ENCODE measurements at regions not wholly inside any gene's neighbourhood (a gene's known extent, or its start where the extent isn't known, plus 50 kb on each side); places are given as distances from the start of the nearest gene placed in this dataset.

- Histone ChIP-seq H2AFZ (ENCODE audit: low read length) (no peak overlapping the region), H3K9ac (ENCODE audit: low read length) (no peak overlapping the region), H3K4me3 (ENCODE audit: low read length) (no peak overlapping the region), H3K27me3 (ENCODE audit: low read length) (peaks cover 25% of the 10 kb centered on the region), H4K20me1 (ENCODE audit: low read length) (no peaks in the 10 kb centered on the region), H3K4me2 (ENCODE audit: low read length) (no peak overlapping the region), H3K4me1 (ENCODE audit: insufficient read depth, low read length) (peaks cover 1% of the 10 kb centered on the region; the same call in 1 of the 2 replicates), H3K79me2 (ENCODE audit: low read length) (no peaks in the 10 kb centered on the region), H3K36me3 (ENCODE audit: low read depth, low read length) (no peaks in the 10 kb centered on the region), H3K27ac (ENCODE audit: low read length) (no peak overlapping the region), H3K9me2 (replicated peaks; ENCODE audit: low read length) (no peaks in the 10 kb centered on the region), H3K9me3 (ENCODE audit: low read length) (no peaks in the 10 kb centered on the region), H3F3A (ENCODE audit: low read length, unreplicated experiment) (no peaks in the 10 kb centered on the region)
- ATAC-seq: no peak
- TF ChIP-seq, protein P1, sequence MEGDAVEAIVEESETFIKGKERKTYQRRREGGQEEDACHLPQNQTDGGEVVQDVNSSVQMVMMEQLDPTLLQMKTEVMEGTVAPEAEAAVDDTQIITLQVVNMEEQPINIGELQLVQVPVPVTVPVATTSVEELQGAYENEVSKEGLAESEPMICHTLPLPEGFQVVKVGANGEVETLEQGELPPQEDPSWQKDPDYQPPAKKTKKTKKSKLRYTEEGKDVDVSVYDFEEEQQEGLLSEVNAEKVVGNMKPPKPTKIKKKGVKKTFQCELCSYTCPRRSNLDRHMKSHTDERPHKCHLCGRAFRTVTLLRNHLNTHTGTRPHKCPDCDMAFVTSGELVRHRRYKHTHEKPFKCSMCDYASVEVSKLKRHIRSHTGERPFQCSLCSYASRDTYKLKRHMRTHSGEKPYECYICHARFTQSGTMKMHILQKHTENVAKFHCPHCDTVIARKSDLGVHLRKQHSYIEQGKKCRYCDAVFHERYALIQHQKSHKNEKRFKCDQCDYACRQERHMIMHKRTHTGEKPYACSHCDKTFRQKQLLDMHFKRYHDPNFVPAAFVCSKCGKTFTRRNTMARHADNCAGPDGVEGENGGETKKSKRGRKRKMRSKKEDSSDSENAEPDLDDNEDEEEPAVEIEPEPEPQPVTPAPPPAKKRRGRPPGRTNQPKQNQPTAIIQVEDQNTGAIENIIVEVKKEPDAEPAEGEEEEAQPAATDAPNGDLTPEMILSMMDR (conservative IDR thresholded peaks at IDR 0.05; ENCODE audit: low read depth, low read length): no peak
- TF ChIP-seq EZH2phosphoT487 (IDR thresholded peaks at IDR 0.05; ENCODE audit: borderline replicate concordance, low read length) (no peak), EZH2 (IDR thresholded peaks at IDR 0.05; ENCODE audit: low read length, unreplicated experiment) (no peak)
- DNase-seq: no peak
- intact Hi-C loops (cut with micrococcal nuclease): no loop called here
- ChIA-PET CTCF (no interaction called here), POLR2A (ENCODE audit: unreplicated experiment) (no interaction called here)
- BruUV-seq (replicated peaks): no TSS peak
These were observed 86.4 kb upstream of the DHRSX start for GRCh38 chrX:2587146-2587545.

DNA sequence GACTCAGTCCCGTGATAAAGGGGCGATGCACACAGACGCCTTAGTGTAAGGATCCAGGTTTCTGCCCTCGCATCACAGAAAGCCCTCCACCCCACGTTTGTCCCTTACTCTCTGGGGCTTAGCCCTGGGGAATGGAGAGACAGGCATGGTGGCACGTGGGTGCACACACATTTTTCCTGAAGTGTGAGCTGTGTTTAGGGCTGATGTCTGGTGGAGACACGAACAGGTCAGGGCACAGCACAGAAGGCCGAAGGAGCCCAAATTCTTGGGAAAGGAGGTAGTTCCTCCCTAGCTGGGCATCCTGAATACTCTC, 84.3 kb upstream of the DHRSX start:
- H3K36me3 ChIP-seq (ENCODE audit: low read depth, low read length): no peaks in the 10 kb centered on the region
- no peak for DNase-seq
- no peak overlapping the region for H3K9ac ChIP-seq (ENCODE audit: low read length)
- no peaks in the 10 kb centered on the region for H3F3A ChIP-seq (ENCODE audit: low read length, unreplicated experiment)
- CTCF ChIA-PET: no interaction called here
- H3K4me1 ChIP-seq (ENCODE audit: insufficient read depth, low read length): no peaks in the 10 kb centered on the region
- no peaks in the 10 kb centered on the region for H3K9me3 ChIP-seq (ENCODE audit: low read length)
- TF ChIP-seq EZH2phosphoT487 (IDR thresholded peaks at IDR 0.05; ENCODE audit: borderline replicate concordance, low read length) (no peak), EZH2 (IDR thresholded peaks at IDR 0.05; ENCODE audit: low read length, unreplicated experiment) (no peak)
- TF ChIP-seq, protein P1 (conservative IDR thresholded peaks at IDR 0.05; ENCODE audit: low read depth, low read length): no peak
- BruUV-seq (replicated peaks): no TSS peak
- no peak overlapping the region for H3K27ac ChIP-seq (ENCODE audit: low read length)
- H3K4me3 ChIP-seq (ENCODE audit: low read length): no peak overlapping the region
- no peak overlapping the region for H3K4me2 ChIP-seq (ENCODE audit: low read length)
- H3K9me2 ChIP-seq (replicated peaks; ENCODE audit: low read length): no peaks in the 10 kb centered on the region
- intact Hi-C loops (cut with micrococcal nuclease): no loop called here
- no peaks in the 10 kb centered on the region for H3K79me2 ChIP-seq (ENCODE audit: low read length)
- H3K27me3 ChIP-seq (ENCODE audit: low read length): peaks cover 32% of the 10 kb centered on the region
- no peaks in the 10 kb centered on the region for H4K20me1 ChIP-seq (ENCODE audit: low read length)
- no peak for ATAC-seq
- POLR2A ChIA-PET (ENCODE audit: unreplicated experiment): no interaction called here
- no peak overlapping the region for H2AFZ ChIP-seq (ENCODE audit: low read length)

- Histone ChIP-seq H3K4me2 (ENCODE audit: low read length) (no peak overlapping the region), H3K9ac (ENCODE audit: low read length) (no peak overlapping the region), H3K36me3 (ENCODE audit: low read depth, low read length) (no peaks in the 10 kb centered on the region), H3K27ac (ENCODE audit: low read length) (no peak overlapping the region), H3K9me3 (ENCODE audit: low read length) (no peaks in the 10 kb centered on the region), H3K79me2 (ENCODE audit: low read length) (no peaks in the 10 kb centered on the region), H3F3A (ENCODE audit: low read length, unreplicated experiment) (no peaks in the 10 kb centered on the region), H4K20me1 (ENCODE audit: low read length) (no peaks in the 10 kb centered on the region), H2AFZ (ENCODE audit: low read length) (no peak overlapping the region), H3K4me1 (ENCODE audit: insufficient read depth, low read length) (no peaks in the 10 kb centered on the region), H3K27me3 (ENCODE audit: low read length) (peaks cover 32% of the 10 kb centered on the region), H3K9me2 (replicated peaks; ENCODE audit: low read length) (no peaks in the 10 kb centered on the region), H3K4me3 (ENCODE audit: low read length) (no peak overlapping the region)
- POLR2A ChIA-PET (ENCODE audit: unreplicated experiment): no interaction called here
- intact Hi-C loops (cut with micrococcal nuclease): no loop called here
- no peak for ATAC-seq
- DNase-seq: no peak
- TF ChIP-seq EZH2phosphoT487 (IDR thresholded peaks at IDR 0.05; ENCODE audit: borderline replicate concordance, low read length) (no peak), EZH2 (IDR thresholded peaks at IDR 0.05; ENCODE audit: low read length, unreplicated experiment) (no peak)
- TF ChIP-seq, protein P1 (conservative IDR thresholded peaks at IDR 0.05; ENCODE audit: low read depth, low read length): no peak
- no TSS peak for BruUV-seq (replicated peaks)
- CTCF ChIA-PET: no interaction called here
These were observed 83.7 kb upstream of the DHRSX start for GRCh38 chrX:2584251-2585157.
